Prostate gland (tissue), 2 donors: ENCODE measurements at regions not wholly inside any gene's neighbourhood (a gene's known extent, or its start where the extent isn't known, plus 50 kb on each side); places are given as distances from the start of the nearest gene placed in this dataset.

Source experiments
- CTCF ChIP-seq, 4 experiments: fragments of 200-600 bp in 2 of 4; fragments of 450-650 bp in 2 of 4; sonication (generic) in 2 of 4; IDR thresholded peaks; 1 replicate in 3 of 4; 2 replicates in 1 of 4; pipeline ENCODE4 v1.5.1; 2016 to 2019; ENCODE audit warnings: antibody characterized with exemption in 4 of 4, mild to moderate bottlenecking in 2 of 4, moderate library complexity in 2 of 4
- POLR2A ChIP-seq: fragments of 450-650 bp; IDR thresholded peaks from one replicate; pipeline ENCODE4 v1.6.1; 2016; ENCODE audit warnings: antibody characterized with exemption, mild to moderate bottlenecking
- POLR2AphosphoS5 ChIP-seq: sonication (generic); formaldehyde crosslinking; IDR thresholded peaks from one replicate; pipeline ENCODE4 v1.6.1; 2017; ENCODE audit warnings: antibody characterized with exemption

GRCh38 chr1:82299056-82299455 lies 498.3 kb downstream of the ADGRL2 start:
- TF ChIP-seq CTCF (IDR thresholded peaks at IDR 0.05) (no peak), POLR2A (no peak), POLR2AphosphoS5 (no peak)
